OCI-LY1 (cell line): ENCODE measurements at regions not wholly inside any gene's neighbourhood (a gene's known extent, or its start where the extent isn't known, plus 50 kb on each side); places are given as distances from the start of the nearest gene placed in this dataset.

Experiments used
- H2AFZ ChIP-seq: fragments of 200-600 bp; sonication (generic), shearing (Covaris generic); 2 replicates; pipeline ENCODE4 v1.6.0; 2014; ENCODE audit warnings: antibody characterized with exemption, mild to moderate bottlenecking, low read length
- H3F3A ChIP-seq: fragments of 200-600 bp; sonication (generic), shearing (Covaris generic); 2 replicates; pipeline ENCODE4 v1.6.0; 2014; ENCODE audit warnings: mild to moderate bottlenecking, antibody characterized with exemption, low read length, moderate library complexity; ENCODE audit not compliant: insufficient read depth
- H3K27ac ChIP-seq: fragments of 200-600 bp; sonication (generic); 2 replicates; pipeline ENCODE4 v1.5.1; 2014; ENCODE audit warnings: low read length, mixed run types, mild to moderate bottlenecking, low read depth; ENCODE audit not compliant: poor library complexity, severe bottlenecking
- H3K27me3 ChIP-seq: fragments of 200-600 bp; sonication (generic); 2 replicates; pipeline ENCODE4 v1.6.0; 2014; ENCODE audit warnings: antibody characterized with exemption, mild to moderate bottlenecking, low read length, moderate library complexity; ENCODE audit not compliant: insufficient read depth
- H3K36me3 ChIP-seq: fragments of 200-600 bp; sonication (generic); 2 replicates; pipeline ENCODE4 v1.6.1; 2014; ENCODE audit warnings: mild to moderate bottlenecking, antibody characterized with exemption, low read length, moderate library complexity, mixed read lengths; ENCODE audit not compliant: insufficient read depth
- H3K4me1 ChIP-seq: fragments of 200-600 bp; sonication (generic); 2 replicates; pipeline ENCODE4 v1.5.1; 2014; ENCODE audit warnings: mild to moderate bottlenecking, low read length, moderate library complexity; ENCODE audit not compliant: insufficient read depth, severe bottlenecking
- H3K4me2 ChIP-seq: fragments of 200-600 bp; sonication (generic), shearing (Covaris generic); 2 replicates; pipeline ENCODE4 v1.6.1; 2014; ENCODE audit warnings: low read length
- H3K4me3 ChIP-seq: fragments of 200-600 bp; sonication (generic); 2 replicates; pipeline ENCODE4 v1.5.1; 2014; ENCODE audit warnings: low read length, low read depth, mild to moderate bottlenecking, mixed read lengths; ENCODE audit not compliant: poor library complexity, severe bottlenecking
- H3K79me2 ChIP-seq: fragments of 200-600 bp; shearing (Covaris generic); 2 replicates; pipeline ENCODE4 v1.6.1; 2016; ENCODE audit warnings: mixed run types, low read length, mixed read lengths; ENCODE audit not compliant: insufficient read depth
- H3K9ac ChIP-seq: fragments of 200-600 bp; sonication (generic), shearing (Covaris generic); 2 replicates; pipeline ENCODE4 v1.6.1; 2014; ENCODE audit warnings: mild to moderate bottlenecking, low read length, mixed read lengths
- H3K9me2 ChIP-seq: fragments of 200-600 bp; sonication (generic), shearing (Covaris generic); 2 replicates; pipeline ENCODE4 v1.6.1; 2014; ENCODE audit warnings: low read depth, mild to moderate bottlenecking, low read length, mixed read lengths
- H3K9me3 ChIP-seq: fragments of 200-600 bp; shearing (Covaris generic); 2 replicates; pipeline ENCODE4 v1.6.1; 2014; ENCODE audit warnings: low read length, mixed read lengths
- H4K20me1 ChIP-seq: fragments of 200-600 bp; sonication (generic), shearing (Covaris generic); 2 replicates; pipeline ENCODE4 v1.6.0; 2016; ENCODE audit warnings: mild to moderate bottlenecking, low read length; ENCODE audit not compliant: insufficient read depth
- CTCF ChIP-seq: fragments of 200-600 bp; sonication (generic), shearing (Covaris generic); IDR thresholded peaks from 2 replicates; pipeline ENCODE4 v1.5.1; 2017; ENCODE audit warnings: mild to moderate bottlenecking, antibody characterized with exemption, low read length, moderate library complexity, mixed read lengths
- EZH2 ChIP-seq: fragments of 200-600 bp; sonication (generic), shearing (Covaris generic); IDR thresholded peaks from 2 replicates; pipeline ENCODE4 v1.8.0; 2017; ENCODE audit warnings: borderline replicate concordance, mixed run types, mild to moderate bottlenecking, antibody characterized with exemption, low read length, moderate library complexity, mixed read lengths

GRCh38 chrX:12034741-12035140, 103.5 kb upstream of the FRMPD4 start:
- H3K9me3 ChIP-seq = no peaks in the 10 kb centered on the region
- H3K4me2 ChIP-seq = no peak overlapping the region
- no peaks in the 10 kb centered on the region for H3F3A ChIP-seq
- H2AFZ ChIP-seq = no peak overlapping the region
- no peak for TF ChIP-seq CTCF
- TF ChIP-seq EZH2 = no peak
- no peaks in the 10 kb centered on the region for H3K36me3 ChIP-seq
- H3K27me3 ChIP-seq = no peaks in the 10 kb centered on the region
- no peak overlapping the region for H3K27ac ChIP-seq
- no peak overlapping the region for H3K9ac ChIP-seq
- H3K4me3 ChIP-seq = no peak overlapping the region
- H3K9me2 ChIP-seq = no peaks in the 10 kb centered on the region
- no peaks in the 10 kb centered on the region for H4K20me1 ChIP-seq
- no peaks in the 10 kb centered on the region for H3K79me2 ChIP-seq
- no peaks in the 10 kb centered on the region for H3K4me1 ChIP-seq

- Histone ChIP-seq H3K36me3 (no peaks in the 10 kb centered on the region), H2AFZ (no peak overlapping the region), H3K4me2 (no peak overlapping the region), H3K4me1 (no peaks in the 10 kb centered on the region), H3F3A (no peaks in the 10 kb centered on the region), H3K27me3 (no peaks in the 10 kb centered on the region), H4K20me1 (no peaks in the 10 kb centered on the region), H3K9me2 (no peaks in the 10 kb centered on the region), H3K9ac (no peak overlapping the region), H3K27ac (no peak overlapping the region), H3K79me2 (no peaks in the 10 kb centered on the region), H3K4me3 (no peak overlapping the region), H3K9me3 (no peaks in the 10 kb centered on the region)
- TF ChIP-seq EZH2 (no peak), CTCF (no peak)
Measured at GRCh38 chrX:12042615-12043014, 95.7 kb upstream of the FRMPD4 start.

- no peak overlapping the region for H3K27ac ChIP-seq
- H4K20me1 ChIP-seq = no peaks in the 10 kb centered on the region
- no peaks in the 10 kb centered on the region for H3K9me2 ChIP-seq
- no peak overlapping the region for H3K9ac ChIP-seq
- H3K4me2 ChIP-seq = no peak overlapping the region
- no peaks in the 10 kb centered on the region for H3K9me3 ChIP-seq
- no peaks in the 10 kb centered on the region for H3K79me2 ChIP-seq
- H3K27me3 ChIP-seq = no peaks in the 10 kb centered on the region
- H3K36me3 ChIP-seq = no peaks in the 10 kb centered on the region
- H2AFZ ChIP-seq = no peak overlapping the region
- no peak overlapping the region for H3K4me3 ChIP-seq
- H3K4me1 ChIP-seq = no peaks in the 10 kb centered on the region
- TF ChIP-seq EZH2 = no peak
- TF ChIP-seq CTCF = no peak
- no peaks in the 10 kb centered on the region for H3F3A ChIP-seq
Measured at GRCh38 chrX:12052109-12052508, 86.2 kb upstream of the FRMPD4 start.
